Calu3 (cell line): ENCODE measurements at regions not wholly inside any gene's neighbourhood (a gene's known extent, or its start where the extent isn't known, plus 50 kb on each side); places are given as distances from the start of the nearest gene placed in this dataset.

Experiments
- BruUV-seq: library from RNA; stranded (reverse); fragments of 400-500 nt; replicated peaks from 2 replicates; lab custom pipeline; 2021; lab: Mats Ljungman, UMichigan
- CTCF ChIA-PET: fragments of 300-600 bp; sonication (Branson Sonifier 250); formaldehyde crosslinking; loops from one replicate; lab custom pipeline; 2022; ENCODE audit warnings: antibody characterized with exemption; lab: Charles Lee
- DNase-seq: peaks from one replicate; pipeline ENCODE4 v3.0.0; 2022
- H3K27ac Mint-ChIP-seq: one replicate; pipeline ENCODE4 v1.8.0; 2022; ENCODE audit warnings: mixed read lengths; ENCODE audit not compliant: unreplicated experiment
- H3K27me3 Mint-ChIP-seq: one replicate; pipeline ENCODE4 v1.8.0; 2022; ENCODE audit warnings: mixed read lengths; ENCODE audit not compliant: unreplicated experiment
- H3K36me3 Mint-ChIP-seq: one replicate; pipeline ENCODE4 v1.8.0; 2022; ENCODE audit warnings: mild to moderate bottlenecking, moderate library complexity, mixed read lengths; ENCODE audit not compliant: insufficient read depth, unreplicated experiment
- H3K4me1 Mint-ChIP-seq: one replicate; pipeline ENCODE4 v1.8.0; 2022; ENCODE audit warnings: mild to moderate bottlenecking, low read depth, mixed read lengths; ENCODE audit not compliant: unreplicated experiment
- H3K4me3 Mint-ChIP-seq: one replicate; pipeline ENCODE4 v1.8.0; 2022; ENCODE audit warnings: mild to moderate bottlenecking, low read depth, moderate library complexity, mixed read lengths; ENCODE audit not compliant: unreplicated experiment
- H3K9me3 Mint-ChIP-seq: one replicate; pipeline ENCODE4 v1.8.0; 2022; ENCODE audit warnings: low read depth, mixed read lengths; ENCODE audit not compliant: unreplicated experiment
- intact Hi-C: fragments of 100-400 bp; cut with micrococcal nuclease; formaldehyde crosslinking; loops from one replicate; pipeline ENCODE4 v1.10.0; 2022; ENCODE audit not compliant: unreplicated experiment
- TF ChIP-seq, protein P1 (sequence below): fragments of 200-600 bp; IDR thresholded peaks from one replicate; pipeline ENCODE4 v1.8.0; 2022; ENCODE audit warnings: antibody characterized with exemption; ENCODE audit not compliant: unreplicated experiment

DNA sequence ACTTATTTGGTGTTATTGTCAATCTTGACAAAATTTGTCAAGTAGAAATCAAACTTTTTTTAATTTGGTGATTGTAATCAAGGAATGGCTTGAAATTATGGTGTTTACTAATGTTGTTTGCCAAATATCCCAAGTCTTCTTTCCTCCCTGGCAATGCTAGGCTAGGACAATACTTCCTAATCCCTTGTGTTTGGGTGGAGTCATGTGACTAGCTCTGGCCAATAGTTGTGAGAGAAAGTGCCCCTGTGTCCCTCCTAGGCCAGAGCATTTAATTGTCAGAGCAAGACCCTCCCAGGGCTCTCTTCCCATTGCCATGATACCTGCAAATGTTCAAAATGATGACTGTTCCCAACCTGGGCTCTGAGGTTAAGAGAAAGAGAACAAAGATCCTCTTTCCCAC, 132.7 kb downstream of the ANXA2 start:
- Mint-ChIP-seq H3K27ac (no peak overlapping the region), H3K27me3 (peaks cover 44% of the 10 kb centered on the region), H3K36me3 (no peaks in the 10 kb centered on the region), H3K4me3 (no peak overlapping the region), H3K9me3 (no peaks in the 10 kb centered on the region), H3K4me1 (no peaks in the 10 kb centered on the region)
- intact Hi-C loops = no loop called here
- CTCF ChIA-PET = interaction anchor here (0.9 kb wide), 1 partner anchor 11 kb away, joined by 3 read pairs; no protein-coding TSS in a partner anchor
- no TSS peak for BruUV-seq
- TF ChIP-seq, protein P1, sequence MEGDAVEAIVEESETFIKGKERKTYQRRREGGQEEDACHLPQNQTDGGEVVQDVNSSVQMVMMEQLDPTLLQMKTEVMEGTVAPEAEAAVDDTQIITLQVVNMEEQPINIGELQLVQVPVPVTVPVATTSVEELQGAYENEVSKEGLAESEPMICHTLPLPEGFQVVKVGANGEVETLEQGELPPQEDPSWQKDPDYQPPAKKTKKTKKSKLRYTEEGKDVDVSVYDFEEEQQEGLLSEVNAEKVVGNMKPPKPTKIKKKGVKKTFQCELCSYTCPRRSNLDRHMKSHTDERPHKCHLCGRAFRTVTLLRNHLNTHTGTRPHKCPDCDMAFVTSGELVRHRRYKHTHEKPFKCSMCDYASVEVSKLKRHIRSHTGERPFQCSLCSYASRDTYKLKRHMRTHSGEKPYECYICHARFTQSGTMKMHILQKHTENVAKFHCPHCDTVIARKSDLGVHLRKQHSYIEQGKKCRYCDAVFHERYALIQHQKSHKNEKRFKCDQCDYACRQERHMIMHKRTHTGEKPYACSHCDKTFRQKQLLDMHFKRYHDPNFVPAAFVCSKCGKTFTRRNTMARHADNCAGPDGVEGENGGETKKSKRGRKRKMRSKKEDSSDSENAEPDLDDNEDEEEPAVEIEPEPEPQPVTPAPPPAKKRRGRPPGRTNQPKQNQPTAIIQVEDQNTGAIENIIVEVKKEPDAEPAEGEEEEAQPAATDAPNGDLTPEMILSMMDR = no peak
- no peak for DNase-seq

DNA sequence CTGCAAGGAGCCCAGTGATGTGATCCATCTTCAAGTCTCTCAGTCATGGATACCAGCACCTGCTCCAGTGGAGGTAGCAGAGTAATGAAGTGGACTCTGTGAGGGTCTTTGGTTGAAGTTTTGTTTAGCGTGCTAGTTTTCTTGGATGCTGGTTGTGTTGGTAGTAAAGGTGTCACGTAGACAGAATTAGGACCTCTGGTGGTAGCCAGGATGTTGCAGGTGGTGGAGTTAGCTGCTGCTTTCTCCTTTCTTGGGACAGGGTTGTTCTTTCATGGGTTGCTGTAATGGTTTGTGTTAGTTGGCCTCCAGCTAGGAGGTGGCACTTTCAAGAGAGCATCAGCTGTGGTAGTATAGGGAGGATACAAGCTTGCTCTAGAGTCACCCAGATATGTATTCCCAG, 125.2 kb downstream of the ANXA2 start:
- Mint-ChIP-seq H3K4me1 (no peaks in the 10 kb centered on the region), H3K36me3 (no peaks in the 10 kb centered on the region), H3K27ac (no peak overlapping the region), H3K27me3 (peaks cover 60% of the 10 kb centered on the region), H3K9me3 (peaks cover 6% of the 10 kb centered on the region), H3K4me3 (no peak overlapping the region)
- CTCF ChIA-PET = interaction anchor here (0.8 to 2.0 kb wide), 4 partner anchors 53 to 548 kb away, joined by 3 to 5 read pairs (median 4); no protein-coding TSS in a partner anchor
- DNase-seq = no peak
- no TSS peak for BruUV-seq
- TF ChIP-seq, protein P1 = no peak
- intact Hi-C loops = no loop called here

DNA sequence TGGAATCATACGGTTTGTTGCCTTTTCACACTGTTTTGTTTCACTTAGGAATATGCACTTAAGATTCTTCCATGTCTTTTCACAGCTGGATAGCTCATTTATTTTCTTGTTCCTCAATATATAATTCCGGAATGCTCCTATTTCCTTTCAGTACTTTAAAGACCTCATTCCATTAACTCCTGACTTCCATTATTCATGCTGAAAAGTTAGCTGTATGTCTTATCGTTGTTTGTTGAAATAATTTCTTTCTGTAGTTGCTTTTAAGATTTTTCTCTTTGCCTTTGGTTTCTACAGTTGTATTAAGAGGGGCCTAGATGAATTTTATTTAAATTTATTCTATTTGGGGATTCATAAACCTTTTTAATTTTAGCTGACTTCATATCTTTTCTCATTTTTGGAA, 122.2 kb downstream of the ANXA2 start:
- Mint-ChIP-seq H3K9me3 (peaks cover 6% of the 10 kb centered on the region), H3K27ac (no peak overlapping the region), H3K4me1 (no peaks in the 10 kb centered on the region), H3K27me3 (peaks cover 57% of the 10 kb centered on the region), H3K4me3 (no peak overlapping the region), H3K36me3 (no peaks in the 10 kb centered on the region)
- no peak for DNase-seq
- TF ChIP-seq, protein P1 = no peak
- intact Hi-C loops = no loop called here
- no TSS peak for BruUV-seq
- CTCF ChIA-PET = interaction anchor here (0.8 kb wide), 1 partner anchor 11 kb away, joined by 3 read pairs; no protein-coding TSS in a partner anchor

DNA sequence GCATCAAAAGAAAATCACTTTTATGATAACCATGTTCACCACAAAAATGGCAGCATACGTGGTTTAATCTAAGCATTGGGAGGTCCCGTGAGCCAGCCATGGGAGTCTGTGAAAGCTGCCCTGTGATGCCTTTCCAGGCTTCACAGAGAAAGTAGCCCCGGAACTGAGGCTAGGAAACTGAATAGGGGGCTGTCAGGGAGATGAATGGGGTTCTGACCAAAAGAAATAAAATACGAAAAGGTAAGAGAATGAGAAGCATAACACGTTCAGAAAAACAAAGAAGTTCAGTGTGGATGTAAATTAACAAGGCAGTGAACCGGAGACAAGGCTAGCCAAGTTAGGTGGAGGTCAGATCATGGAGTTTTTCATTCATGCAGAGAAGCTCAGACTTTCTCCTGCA, 118.9 kb downstream of the ANXA2 start:
- TF ChIP-seq, protein P1 = no peak
- BruUV-seq = no TSS peak
- no peak for DNase-seq
- intact Hi-C loops = no loop called here
- H3K27me3 Mint-ChIP-seq = peaks cover 66% of the 10 kb centered on the region
- H3K4me3 Mint-ChIP-seq = no peak overlapping the region
- H3K27ac Mint-ChIP-seq = no peak overlapping the region
- no peaks in the 10 kb centered on the region for H3K4me1 Mint-ChIP-seq
- peaks cover 6% of the 10 kb centered on the region for H3K9me3 Mint-ChIP-seq
- H3K36me3 Mint-ChIP-seq = no peaks in the 10 kb centered on the region
- CTCF ChIA-PET = no interaction called here
